Gastroesophageal sphincter (tissue), 3 donors: ENCODE measurements at regions not wholly inside any gene's neighbourhood (a gene's known extent, or its start where the extent isn't known, plus 50 kb on each side); places are given as distances from the start of the nearest gene placed in this dataset.

Experiments
- CTCF ChIP-seq, 4 experiments: fragments of 200-600 bp in 2 of 4; fragments of 450-650 bp in 2 of 4; sonication (generic) in 1 of 4; IDR thresholded peaks; one replicate each; pipeline ENCODE4 v1.5.1; 2017 to 2019; ENCODE audit warnings: antibody characterized with exemption in 4 of 4, mild to moderate bottlenecking in 2 of 4, moderate library complexity in 2 of 4
- POLR2A ChIP-seq, 2 donors: fragments of 450-650 bp; IDR thresholded peaks; one replicate each; pipeline ENCODE4 v1.6.1; 2017; ENCODE audit warnings: antibody characterized with exemption in 2 of 2, mild to moderate bottlenecking in 2 of 2, moderate library complexity in 1 of 2

GRCh38 chr2:42959234-42960001 is 167.0 kb upstream of the HAAO start:
- TF ChIP-seq CTCF (IDR thresholded peaks at IDR 0.05) (no peak), POLR2A (IDR thresholded peaks at IDR 0.05) (no peak)
